Activated naive CD8-positive, alpha-beta T cell treated with anti-CD3 and anti-CD28 coated beads, Interleukin-2, amount 50 U/mL, for 24 hours (primary cell): ENCODE measurements at regions not wholly inside any gene's neighbourhood (a gene's known extent, or its start where the extent isn't known, plus 50 kb on each side); places are given as distances from the start of the nearest gene placed in this dataset.
"Not testable (repeated sequence)": the region's sequence is repeated elsewhere in the genome, so short reads cannot be mapped to it uniquely, and the experiment has no call there.

Source experiments
- ATAC-seq: fragments of 150-1000 bp; cut with Tn5 transposase; one replicate; pipeline ENCODE4 v1.10.0; 2021
- DNase-seq: peaks from one replicate; pipeline ENCODE4 v3.0.0; 2021
- H3K27ac Mint-ChIP-seq: one replicate; pipeline ENCODE4 v1.8.0; 2021; ENCODE audit warnings: mild to moderate bottlenecking, mixed read lengths
- H3K27me3 Mint-ChIP-seq: one replicate; pipeline ENCODE4 v1.8.0; 2021; ENCODE audit warnings: mixed read lengths
- H3K36me3 Mint-ChIP-seq: one replicate; pipeline ENCODE4 v1.8.0; 2021; ENCODE audit warnings: low read depth, mixed read lengths
- H3K4me1 Mint-ChIP-seq: one replicate; pipeline ENCODE4 v1.8.0; 2021; ENCODE audit warnings: mixed read lengths
- H3K4me3 Mint-ChIP-seq: one replicate; pipeline ENCODE4 v1.8.0; 2021; ENCODE audit warnings: mild to moderate bottlenecking, moderate library complexity, mixed read lengths
- H3K9me3 Mint-ChIP-seq: one replicate; pipeline ENCODE4 v1.8.0; 2021; ENCODE audit warnings: mixed read lengths

DNA sequence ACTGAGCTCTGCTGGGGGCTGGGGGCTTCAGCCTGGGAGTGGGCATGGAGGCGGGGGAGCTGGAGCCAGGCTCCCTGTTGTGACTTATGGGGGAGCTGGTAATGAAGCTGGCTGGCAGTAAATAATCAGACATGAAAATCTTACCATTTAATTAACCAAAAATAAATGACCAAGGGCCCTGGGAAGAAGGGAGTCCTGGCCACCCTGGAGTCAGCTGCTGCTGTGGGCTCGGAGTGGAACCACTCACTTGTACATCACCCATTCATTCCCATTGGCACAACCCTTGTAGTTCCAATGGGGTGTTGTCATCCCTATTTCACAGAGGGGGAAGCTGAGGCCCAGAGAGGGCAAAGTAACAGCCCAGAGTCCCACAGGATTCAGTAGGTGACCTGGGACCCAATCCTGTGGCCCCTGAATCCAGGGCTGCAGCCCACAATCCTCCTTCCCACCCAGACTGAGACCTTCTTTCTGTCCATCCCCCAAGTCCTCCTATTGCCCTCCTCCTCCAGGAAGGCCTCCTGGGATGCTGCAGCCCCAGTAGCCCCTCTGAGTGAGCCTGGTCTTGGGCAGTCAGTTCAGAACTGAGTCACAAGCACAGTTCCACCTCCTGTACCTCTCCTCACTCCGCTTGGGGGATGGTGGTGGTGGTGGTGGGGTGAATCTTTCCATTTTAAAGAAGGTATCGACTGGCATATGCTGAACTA is 259.4 kb upstream of the MVB12B start:
- DNase-seq, result no peak
- H3K27ac Mint-ChIP-seq, result no peak overlapping the region
- H3K4me1 Mint-ChIP-seq, result no peaks in the 10 kb centered on the region
- no peak overlapping the region for H3K4me3 Mint-ChIP-seq
- peaks cover 14% of the 10 kb centered on the region for H3K27me3 Mint-ChIP-seq
- no peaks in the 10 kb centered on the region for H3K9me3 Mint-ChIP-seq
- H3K36me3 Mint-ChIP-seq, result no peaks in the 10 kb centered on the region
- ATAC-seq, result no peak

DNA sequence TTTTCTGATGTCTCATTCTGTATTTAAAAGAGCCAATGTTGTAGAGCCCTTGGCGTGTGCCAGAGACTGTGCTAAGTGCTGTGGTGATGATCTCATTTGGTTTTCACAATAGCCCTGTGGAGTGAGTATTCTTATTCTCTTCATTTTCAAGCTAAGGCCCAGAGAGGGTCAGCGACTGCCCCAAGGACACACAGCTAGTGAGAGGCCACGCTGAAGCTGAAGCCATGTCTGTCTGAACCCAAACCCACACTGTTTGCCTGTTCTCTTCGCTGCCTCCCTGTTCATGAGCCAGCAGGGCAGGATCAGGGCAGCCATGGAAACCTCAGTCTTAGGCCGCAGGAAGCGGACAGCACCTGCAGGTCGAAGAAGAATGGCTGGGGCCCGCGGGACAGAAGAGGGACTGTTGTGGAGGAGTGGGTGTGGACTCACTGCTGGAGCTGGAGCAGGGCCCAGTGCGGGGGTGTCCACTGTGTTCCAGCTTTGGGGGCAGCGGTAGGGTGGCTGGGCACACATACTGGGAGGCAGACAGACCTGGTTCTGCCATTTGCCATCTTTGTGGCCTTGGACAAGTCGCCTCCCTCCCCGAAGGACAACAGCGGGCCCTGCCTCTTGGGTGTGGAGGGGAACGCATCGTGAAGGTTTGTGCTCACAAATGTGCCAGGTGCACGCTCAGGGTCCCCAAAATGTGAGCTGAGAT is 257.9 kb upstream of the MVB12B start:
- no peak overlapping the region for H3K27ac Mint-ChIP-seq
- DNase-seq, result no peak
- no peaks in the 10 kb centered on the region for H3K36me3 Mint-ChIP-seq
- no peak overlapping the region for H3K4me3 Mint-ChIP-seq
- no peaks in the 10 kb centered on the region for H3K4me1 Mint-ChIP-seq
- H3K9me3 Mint-ChIP-seq, result no peaks in the 10 kb centered on the region
- no peak for ATAC-seq
- peaks cover 17% of the 10 kb centered on the region for H3K27me3 Mint-ChIP-seq

DNA sequence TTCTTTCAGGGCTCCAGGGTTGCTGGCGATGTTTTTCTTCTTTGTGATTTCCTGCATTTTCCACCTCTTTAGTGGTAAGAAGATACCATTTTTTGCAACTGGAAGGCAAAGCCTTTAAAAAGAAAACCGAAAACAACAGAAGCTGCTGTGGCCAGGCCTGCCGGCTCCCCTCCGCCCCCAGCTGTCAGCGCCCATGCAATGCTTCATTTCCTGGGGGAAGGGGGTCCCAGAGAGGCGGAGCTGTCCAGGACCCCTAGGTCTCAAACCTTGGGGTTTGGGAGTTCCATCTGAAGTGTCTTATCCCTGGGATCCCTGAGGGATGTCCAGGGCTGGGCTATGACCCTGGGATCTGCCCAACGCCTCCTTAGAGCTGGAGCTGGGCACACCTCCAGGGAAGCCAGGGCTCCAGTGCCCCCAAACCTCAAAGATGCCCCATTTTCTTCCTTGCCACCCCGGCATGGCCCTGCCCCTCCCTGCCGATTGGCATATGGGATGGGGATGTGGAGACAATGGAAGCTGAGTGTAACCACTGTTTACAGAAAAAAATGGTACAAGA is 257.2 kb upstream of the MVB12B start:
- ATAC-seq (no peak), DNase-seq (no peak)
- no peaks in the 10 kb centered on the region for H3K4me1 Mint-ChIP-seq
- peaks cover 20% of the 10 kb centered on the region for H3K27me3 Mint-ChIP-seq
- H3K27ac Mint-ChIP-seq, result no peak overlapping the region
- H3K4me3 Mint-ChIP-seq, result no peak overlapping the region
- no peaks in the 10 kb centered on the region for H3K9me3 Mint-ChIP-seq
- no peaks in the 10 kb centered on the region for H3K36me3 Mint-ChIP-seq

DNA sequence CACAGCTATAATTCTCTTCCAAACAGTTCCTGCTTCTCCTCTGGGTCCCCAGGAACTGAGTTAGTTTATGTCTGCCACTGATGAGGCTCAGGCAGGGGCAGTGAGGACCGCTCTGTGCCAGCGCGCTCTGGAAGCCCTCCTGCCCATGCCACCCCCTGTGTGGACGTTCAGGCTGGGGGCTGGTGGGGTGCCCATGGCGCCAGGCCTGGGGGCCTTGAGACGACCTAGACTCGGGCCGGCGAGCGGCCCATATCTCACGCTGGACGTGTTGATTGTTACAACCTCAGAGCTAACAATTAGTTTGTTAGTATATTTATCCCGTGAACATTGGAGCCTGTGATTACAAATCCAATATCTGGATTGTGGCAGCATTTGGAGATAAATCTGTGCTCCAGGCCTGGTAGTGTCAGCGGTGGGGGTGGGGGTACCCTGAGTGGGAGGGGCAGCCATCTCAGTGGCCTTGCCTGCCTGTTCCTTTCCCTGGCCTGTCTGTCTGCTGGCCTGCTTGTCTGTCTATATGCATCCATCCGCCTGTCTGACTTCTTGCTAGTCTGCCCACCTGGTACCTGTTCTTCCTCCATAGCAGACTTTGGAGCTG is 256.5 kb upstream of the MVB12B start:
- no peak overlapping the region for H3K27ac Mint-ChIP-seq
- no peak overlapping the region for H3K4me3 Mint-ChIP-seq
- no peaks in the 10 kb centered on the region for H3K4me1 Mint-ChIP-seq
- H3K27me3 Mint-ChIP-seq, result peaks cover 20% of the 10 kb centered on the region
- no peak for DNase-seq
- no peaks in the 10 kb centered on the region for H3K9me3 Mint-ChIP-seq
- ATAC-seq, result no peak
- no peaks in the 10 kb centered on the region for H3K36me3 Mint-ChIP-seq

DNA sequence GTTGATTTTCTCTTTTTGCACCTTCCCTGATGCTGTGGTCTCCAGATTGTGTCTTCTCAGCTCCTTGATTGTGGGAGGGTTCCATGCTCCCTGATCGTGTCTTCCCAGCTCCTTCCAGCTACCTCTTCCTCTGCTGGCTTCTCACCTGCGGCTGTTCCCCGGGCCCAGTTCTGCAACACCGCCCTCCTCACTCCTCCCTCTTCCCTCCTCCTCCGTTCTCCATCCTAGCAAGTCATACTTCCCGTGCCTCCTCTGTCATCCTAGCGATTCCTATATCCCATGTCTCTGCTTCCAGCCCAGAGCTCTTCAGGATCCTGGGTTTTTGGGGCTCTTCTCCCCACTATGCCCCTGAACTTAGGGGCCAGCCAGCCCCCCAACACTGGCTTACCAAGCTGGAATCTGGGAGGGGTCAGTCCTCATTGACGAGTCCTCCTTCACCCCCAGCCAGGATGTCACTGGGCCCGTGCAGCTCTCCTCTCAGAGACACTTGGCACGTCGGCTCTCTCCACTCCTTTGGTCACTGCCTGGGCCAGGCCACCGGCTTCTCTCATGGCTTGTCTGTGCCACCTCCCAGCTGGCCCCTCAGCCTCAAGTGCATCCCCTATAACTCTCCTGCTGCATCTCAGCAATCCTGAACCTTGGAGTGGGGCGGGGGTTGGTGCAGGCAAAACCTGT is 255.4 kb upstream of the MVB12B start:
- no peak overlapping the region for H3K4me3 Mint-ChIP-seq
- no peaks in the 10 kb centered on the region for H3K4me1 Mint-ChIP-seq
- H3K27me3 Mint-ChIP-seq, result peaks cover 17% of the 10 kb centered on the region
- DNase-seq (no peak), ATAC-seq (no peak)
- no peak overlapping the region for H3K27ac Mint-ChIP-seq
- H3K9me3 Mint-ChIP-seq, result no peaks in the 10 kb centered on the region
- no peaks in the 10 kb centered on the region for H3K36me3 Mint-ChIP-seq

DNA sequence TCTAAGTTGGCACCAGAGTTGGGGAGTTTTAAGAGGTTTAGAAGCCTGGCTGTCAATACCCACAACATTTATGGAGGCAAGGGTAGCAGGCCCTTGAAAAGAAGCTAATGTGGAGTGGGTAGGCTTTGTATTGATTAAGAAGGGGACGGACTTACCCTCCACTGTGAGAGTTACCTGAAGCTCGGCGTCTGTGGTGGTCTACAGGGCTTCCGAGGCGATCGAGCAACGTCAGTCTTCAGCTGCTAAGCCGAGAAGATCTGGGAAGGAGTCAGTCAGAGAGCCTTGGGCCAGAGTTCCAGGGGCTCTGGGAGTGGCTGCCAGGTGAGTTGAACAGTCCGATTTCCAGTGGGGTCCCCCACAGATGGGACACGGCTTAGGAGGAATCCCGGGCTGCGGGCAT is 249.0 kb upstream of the MVB12B start:
- ATAC-seq, H3K36me3 Mint-ChIP-seq, H3K4me3 Mint-ChIP-seq, H3K4me1 Mint-ChIP-seq, H3K27ac Mint-ChIP-seq, H3K9me3 Mint-ChIP-seq, DNase-seq: not testable (repeated sequence)
- peaks cover 19% of the 10 kb centered on the region for H3K27me3 Mint-ChIP-seq

DNA sequence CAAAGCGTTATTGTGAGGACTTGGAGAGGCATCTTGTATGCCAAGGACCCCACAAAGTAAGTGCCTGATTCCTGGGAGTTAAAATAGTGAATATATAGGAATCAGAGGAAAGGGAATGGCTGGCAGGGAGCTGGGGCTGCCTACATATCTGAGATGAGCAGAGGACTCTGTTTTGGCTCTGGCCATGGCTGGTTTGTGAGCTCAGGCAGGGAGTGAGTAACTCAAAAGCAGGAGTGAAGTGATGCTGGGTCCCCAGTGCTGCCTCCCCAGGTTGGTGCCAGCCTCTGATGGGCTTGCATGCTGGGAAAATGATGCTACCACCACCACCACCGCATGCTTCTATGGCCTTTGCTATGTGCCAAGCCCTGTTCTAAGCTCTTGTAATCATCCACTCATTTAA is 246.0 kb upstream of the MVB12B start:
- H3K4me3 Mint-ChIP-seq, result no peak overlapping the region
- no peak overlapping the region for H3K27ac Mint-ChIP-seq
- ATAC-seq (no peak), DNase-seq (no peak)
- H3K4me1 Mint-ChIP-seq, result peaks cover 11% of the 10 kb centered on the region
- no peaks in the 10 kb centered on the region for H3K9me3 Mint-ChIP-seq
- peaks cover 27% of the 10 kb centered on the region for H3K27me3 Mint-ChIP-seq
- no peaks in the 10 kb centered on the region for H3K36me3 Mint-ChIP-seq

DNA sequence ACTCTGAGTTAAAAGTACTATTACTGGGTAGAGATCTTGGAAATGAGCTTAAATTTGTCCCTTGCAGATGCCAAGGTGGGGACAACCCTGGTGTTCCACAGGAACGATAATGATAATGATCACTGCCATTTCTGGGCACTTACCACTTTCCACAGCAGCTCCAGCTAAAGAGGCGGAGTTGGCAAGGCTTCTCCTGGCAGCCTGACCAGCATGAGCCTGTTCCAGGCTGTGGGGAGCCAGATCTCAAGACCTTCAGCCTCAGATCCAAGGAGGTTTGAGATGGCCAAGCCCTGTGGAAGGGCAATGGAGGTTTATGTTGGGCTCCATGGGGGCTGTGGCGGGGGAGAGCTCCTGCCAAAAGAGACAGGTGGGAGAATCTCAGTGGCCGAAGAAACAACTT is 244.9 kb upstream of the MVB12B start:
- H3K9me3 Mint-ChIP-seq, result no peaks in the 10 kb centered on the region
- H3K27me3 Mint-ChIP-seq, result peaks cover 28% of the 10 kb centered on the region
- ATAC-seq (no peak), DNase-seq (no peak)
- H3K4me3 Mint-ChIP-seq, result no peak overlapping the region
- no peaks in the 10 kb centered on the region for H3K36me3 Mint-ChIP-seq
- H3K4me1 Mint-ChIP-seq, result peaks cover 11% of the 10 kb centered on the region
- no peak overlapping the region for H3K27ac Mint-ChIP-seq

DNA sequence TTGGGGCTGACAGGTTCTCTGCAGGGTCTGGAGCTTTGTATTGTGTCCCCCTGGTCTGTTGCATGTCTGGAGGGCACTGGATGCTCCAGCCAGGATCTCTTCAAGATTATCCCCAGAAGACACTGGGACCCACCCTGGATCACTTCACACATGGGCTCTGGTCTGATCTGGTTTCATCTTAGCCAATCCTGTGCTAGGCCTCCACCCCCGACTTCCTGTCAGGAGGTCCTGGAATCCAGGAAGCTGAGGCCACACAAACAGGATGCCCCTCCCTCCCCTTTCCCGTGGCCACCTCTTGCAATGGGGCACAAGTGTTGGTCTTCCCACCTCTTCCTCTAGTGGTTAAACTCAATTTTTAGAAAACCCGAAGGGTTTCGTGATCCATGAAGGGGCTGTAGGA is 242.6 kb upstream of the MVB12B start:
- Mint-ChIP-seq H3K36me3 (no peaks in the 10 kb centered on the region), H3K27me3 (peaks cover 20% of the 10 kb centered on the region), H3K27ac (no peak overlapping the region), H3K4me1 (peaks cover 11% of the 10 kb centered on the region), H3K9me3 (no peaks in the 10 kb centered on the region), H3K4me3 (no peak overlapping the region)
- no peak for DNase-seq
- no peak for ATAC-seq

DNA sequence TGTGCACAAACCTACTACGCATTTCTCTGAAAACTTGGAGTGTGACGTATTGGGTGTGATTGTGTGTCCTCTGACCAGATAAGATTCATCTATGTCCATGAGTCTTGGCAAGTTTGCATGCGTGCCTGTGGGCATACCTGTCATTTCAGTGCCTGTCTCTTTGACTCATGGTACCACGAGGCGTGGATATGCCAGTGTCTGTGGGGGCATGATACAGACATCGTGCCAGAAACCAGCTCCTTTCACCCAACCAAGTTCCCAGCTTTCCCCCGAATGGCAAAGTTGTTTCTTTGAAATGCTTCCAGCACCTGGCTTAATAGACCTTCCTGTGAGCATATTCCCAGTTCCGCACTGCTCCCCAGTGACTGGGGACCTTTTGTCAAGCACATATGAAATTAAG is 241.9 kb upstream of the MVB12B start:
- H3K36me3 Mint-ChIP-seq, result no peaks in the 10 kb centered on the region
- peaks cover 11% of the 10 kb centered on the region for H3K4me1 Mint-ChIP-seq
- no peak overlapping the region for H3K27ac Mint-ChIP-seq
- H3K9me3 Mint-ChIP-seq, result no peaks in the 10 kb centered on the region
- ATAC-seq, result no peak
- peaks cover 20% of the 10 kb centered on the region for H3K27me3 Mint-ChIP-seq
- no peak for DNase-seq
- no peak overlapping the region for H3K4me3 Mint-ChIP-seq

DNA sequence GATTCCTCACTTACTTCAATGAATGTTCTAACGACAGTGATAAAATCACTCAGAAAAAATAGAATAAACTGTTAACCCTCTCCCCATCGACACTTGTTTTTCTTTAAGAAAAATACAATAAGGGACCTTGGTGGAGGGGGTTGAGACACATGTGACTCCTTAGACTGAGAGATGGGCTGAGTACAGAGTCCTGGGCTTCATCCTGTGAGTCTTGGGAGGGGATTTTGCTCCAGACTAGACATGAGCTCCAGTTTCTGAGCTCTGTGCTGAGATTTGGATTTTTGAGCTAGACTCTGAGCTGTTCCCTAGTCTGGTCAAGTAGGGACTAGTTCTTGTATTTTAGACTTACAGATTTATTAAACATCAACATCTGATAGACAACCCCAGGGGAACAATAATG is 241.5 kb upstream of the MVB12B start:
- no peak for ATAC-seq
- H3K27ac Mint-ChIP-seq, result no peak overlapping the region
- H3K36me3 Mint-ChIP-seq, result no peaks in the 10 kb centered on the region
- H3K27me3 Mint-ChIP-seq, result peaks cover 20% of the 10 kb centered on the region
- H3K4me1 Mint-ChIP-seq, result peaks cover 11% of the 10 kb centered on the region
- H3K4me3 Mint-ChIP-seq, result no peak overlapping the region
- no peaks in the 10 kb centered on the region for H3K9me3 Mint-ChIP-seq
- no peak for DNase-seq

DNA sequence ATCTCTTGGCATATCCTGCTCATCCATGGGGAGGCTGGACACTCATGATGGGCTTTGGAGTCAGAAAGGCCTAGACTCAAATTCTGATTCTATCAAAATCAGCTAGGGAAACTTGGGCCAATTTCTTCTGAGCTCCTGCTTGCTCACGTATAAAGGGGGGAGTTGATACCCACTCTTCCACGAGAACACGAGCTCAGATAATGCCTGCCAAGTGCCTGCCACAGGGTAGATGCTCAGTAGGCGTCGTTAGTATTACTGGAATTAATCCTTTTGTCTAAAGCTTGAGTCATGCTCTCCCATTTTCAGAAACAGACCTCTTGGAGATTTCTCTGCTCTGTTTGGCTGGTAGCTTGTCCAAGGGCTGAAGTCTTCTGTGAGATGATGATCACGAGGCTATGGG is 238.3 kb upstream of the MVB12B start:
- ATAC-seq (no peak), DNase-seq (no peak)
- Mint-ChIP-seq H3K4me1 (peaks cover 11% of the 10 kb centered on the region), H3K36me3 (no peaks in the 10 kb centered on the region), H3K27me3 (peaks cover 11% of the 10 kb centered on the region), H3K27ac (no peak overlapping the region), H3K9me3 (no peaks in the 10 kb centered on the region), H3K4me3 (no peak overlapping the region)

DNA sequence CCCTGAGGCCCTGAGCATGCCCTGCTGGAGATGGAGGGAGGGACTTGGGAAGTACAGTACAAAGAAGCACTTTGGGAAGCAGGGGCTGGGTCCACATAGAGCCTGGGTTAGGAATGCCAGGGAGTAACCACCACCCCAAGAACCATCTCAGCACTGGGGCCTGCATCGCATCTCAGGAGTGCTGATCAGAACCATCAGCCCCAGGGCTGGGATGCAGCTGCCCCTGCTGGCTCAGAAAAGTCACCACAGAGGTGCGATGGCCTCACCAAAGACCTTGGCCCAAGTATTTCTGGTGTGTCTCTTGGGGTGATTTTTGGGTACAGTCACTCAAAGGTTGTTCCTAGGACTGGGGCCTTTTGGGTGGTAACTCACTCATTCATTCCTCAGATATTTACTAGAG is 236.8 kb upstream of the MVB12B start:
- no peak overlapping the region for H3K4me3 Mint-ChIP-seq
- DNase-seq (no peak), ATAC-seq (no peak)
- no peaks in the 10 kb centered on the region for H3K9me3 Mint-ChIP-seq
- no peaks in the 10 kb centered on the region for H3K4me1 Mint-ChIP-seq
- no peak overlapping the region for H3K27ac Mint-ChIP-seq
- no peaks in the 10 kb centered on the region for H3K36me3 Mint-ChIP-seq
- H3K27me3 Mint-ChIP-seq, result peaks cover 4% of the 10 kb centered on the region

DNA sequence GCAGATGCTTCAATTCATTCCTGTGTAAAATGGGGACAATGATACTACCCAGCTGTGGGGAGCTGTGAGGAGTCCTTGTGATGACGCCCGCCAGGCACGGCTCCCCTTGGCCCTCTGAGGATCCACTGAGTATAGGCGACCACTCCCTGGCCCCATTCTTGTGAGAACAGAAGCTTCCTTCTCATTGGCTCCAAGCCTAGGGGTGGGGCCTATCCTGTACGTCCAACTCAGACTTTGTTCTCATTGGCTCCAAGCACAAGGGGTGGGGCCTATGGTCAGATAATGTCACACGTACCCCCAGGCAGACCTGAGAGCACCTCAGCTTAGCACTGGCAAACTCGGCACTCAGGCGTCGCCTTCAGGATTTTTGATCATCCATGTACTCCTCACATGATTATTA is 232.9 kb upstream of the MVB12B start:
- H3K4me3 Mint-ChIP-seq, result no peak overlapping the region

More for the DNA sequence above, 232.9 kb upstream of the MVB12B start:
- H3K9me3 Mint-ChIP-seq, result no peaks in the 10 kb centered on the region
- ATAC-seq (no peak), DNase-seq (no peak)
- H3K27me3 Mint-ChIP-seq, result peaks cover 2% of the 10 kb centered on the region
- no peak overlapping the region for H3K27ac Mint-ChIP-seq
- H3K36me3 Mint-ChIP-seq, result no peaks in the 10 kb centered on the region
- H3K4me1 Mint-ChIP-seq, result no peaks in the 10 kb centered on the region
